B cell (primary cell): ENCODE measurements at regions not wholly inside any gene's neighbourhood (a gene's known extent, or its start where the extent isn't known, plus 50 kb on each side); places are given as distances from the start of the nearest gene placed in this dataset.

Source experiments
- ATAC-seq: fragments of 200-7000 bp; cut with Tn5 transposase; one replicate; pipeline ENCODE4 v1.10.0; 2021; ENCODE audit warnings: low read depth, mild to moderate bottlenecking, moderate number of reproducible peaks, moderate library complexity
- CTCF ChIA-PET: fragments of 350-600 bp; sonication (Branson Sonifier 250); formaldehyde crosslinking; loops from one replicate; lab custom pipeline; 2021; ENCODE audit warnings: antibody characterized with exemption, inconsistent platforms; lab: Charles Lee
- POLR2A ChIA-PET: fragments of 350-600 bp; sonication (Branson Sonifier 250); formaldehyde crosslinking; loops from one replicate; lab custom pipeline; 2021; ENCODE audit warnings: antibody characterized with exemption; lab: Charles Lee
- DNase-seq: peaks from one replicate; pipeline ENCODE4 v3.0.0; 2013
- H2AFZ ChIP-seq: 2 replicates; pipeline ENCODE4 v1.6.1; 2012; ENCODE audit warnings: mild to moderate bottlenecking, low read depth, low read length; ENCODE audit not compliant: insufficient read depth, poor library complexity, severe bottlenecking
- H3K27ac ChIP-seq, 2 donors: 1 replicate in 1 of 2; 2 replicates in 1 of 2; pipeline ENCODE4 v1.5.1; 2012 to 2013; ENCODE audit warnings: low read length in 2 of 2, mild to moderate bottlenecking in 2 of 2, moderate library complexity in 1 of 2
- H3K27me3 ChIP-seq, 4 experiments: fragments of 200-600 bp in 1 of 4; sonication (generic) in 1 of 4; replicated peaks in 1 of 4; 1 replicate in 2 of 4; 2 replicates in 2 of 4; pipeline versions ENCODE4 v1.6.1 to v1.7.0; 2013 to 2016; ENCODE audit warnings: low read length in 3 of 4, mild to moderate bottlenecking in 2 of 4, mixed read lengths in 1 of 4, moderate library complexity in 1 of 4; ENCODE audit not compliant: insufficient read depth in 4 of 4, control insufficient read depth in 3 of 4; ENCODE audit errors: control extremely low read depth in 1 of 4
- H3K36me3 ChIP-seq, 2 experiments: replicated peaks in 1 of 2; 1 replicate in 1 of 2; 2 replicates in 1 of 2; pipeline versions ENCODE4 v1.6.1 to v1.7.1; 2013; ENCODE audit warnings: low read length in 1 of 2; ENCODE audit not compliant: insufficient read depth in 2 of 2, control insufficient read depth in 1 of 2; ENCODE audit errors: control extremely low read depth in 1 of 2, extremely low read depth in 1 of 2
- H3K4me1 ChIP-seq, 2 donors: fragments of 200-600 bp in 1 of 2; sonication (generic) in 1 of 2; 1 replicate in 1 of 2; 2 replicates in 1 of 2; pipeline versions ENCODE4 v1.5.1 to v1.6.1; 2013 to 2017; ENCODE audit warnings: low read length in 2 of 2; ENCODE audit not compliant: control insufficient read depth in 2 of 2, insufficient read depth in 2 of 2
- H3K4me2 ChIP-seq: replicated peaks from 2 replicates; pipeline ENCODE3; 2012; ENCODE audit warnings: mild to moderate bottlenecking, low read depth, low read length; ENCODE audit not compliant: poor library complexity, severe bottlenecking
- H3K4me3 ChIP-seq, 5 experiments: fragments of 200-600 bp in 1 of 5; sonication (generic) in 1 of 5; 1 replicate in 3 of 5; 2 replicates in 2 of 5; pipeline versions ENCODE4 v1.5.1 to v1.7.0; 2011 to 2016; ENCODE audit warnings: low read length in 4 of 5, mild to moderate bottlenecking in 4 of 5, low read depth in 2 of 5, control low read depth in 1 of 5, moderate library complexity in 1 of 5; ENCODE audit not compliant: insufficient read depth in 1 of 5; ENCODE audit errors: control extremely low read depth in 1 of 5, extremely low read depth in 1 of 5
- H3K79me2 ChIP-seq: fragments of 200-600 bp; sonication (generic); one replicate; pipeline ENCODE4 v1.6.0; 2016; ENCODE audit warnings: low read length; ENCODE audit not compliant: control insufficient read depth, insufficient read depth
- H3K9ac ChIP-seq: fragments of 200-600 bp; sonication (generic); 2 replicates; pipeline ENCODE4 v1.6.1; 2017; ENCODE audit warnings: mild to moderate bottlenecking, low read length, moderate library complexity
- H3K9me3 ChIP-seq, 3 donors: one replicate each; pipeline versions ENCODE4 v1.6.1 to v1.7.1; 2013; ENCODE audit warnings: low read length in 2 of 3; ENCODE audit not compliant: control insufficient read depth in 2 of 3, insufficient read depth in 1 of 3; ENCODE audit errors: control extremely low read depth in 1 of 3
- H4K20me1 ChIP-seq: 2 replicates; pipeline ENCODE4 v1.6.0; 2012; ENCODE audit warnings: mild to moderate bottlenecking, low read length; ENCODE audit not compliant: insufficient read depth, control insufficient read depth, poor library complexity, severe bottlenecking
- H3K27ac Mint-ChIP-seq: one replicate; pipeline ENCODE4 v1.8.0; 2021; ENCODE audit warnings: mixed read lengths
- H3K27me3 Mint-ChIP-seq: one replicate; pipeline ENCODE4 v1.8.0; 2021; ENCODE audit warnings: mixed read lengths
- H3K4me1 Mint-ChIP-seq: one replicate; pipeline ENCODE4 v1.8.0; 2021; ENCODE audit warnings: mixed read lengths
- H3K4me3 Mint-ChIP-seq: one replicate; pipeline ENCODE4 v1.8.0; 2021; ENCODE audit warnings: mixed read lengths
- H3K9me3 Mint-ChIP-seq: one replicate; pipeline ENCODE4 v1.8.0; 2022; ENCODE audit warnings: mixed read lengths; ENCODE audit not compliant: insufficient read depth
- CTCF ChIP-seq: fragments of 200-600 bp; IDR thresholded peaks from one replicate; pipeline ENCODE4 v1.8.0; 2022; ENCODE audit warnings: antibody characterized with exemption, mild to moderate bottlenecking
- EZH2 ChIP-seq: IDR thresholded peaks from 2 replicates; pipeline ENCODE4 v1.6.1; 2012; ENCODE audit warnings: borderline replicate concordance, low read depth, mild to moderate bottlenecking, moderate library complexity, low read length; ENCODE audit not compliant: insufficient read depth, poor library complexity, severe bottlenecking
- WGBS: methylation state at CpG from one replicate; pipeline ENCODE4 v1.1.5; 2013; ENCODE audit warnings: missing lambda C conversion rate; ENCODE audit not compliant: insufficient coverage; 5-methylcytosine and 5-hydroxymethylcytosine counted together
- intact Hi-C: fragments of 100-400 bp; cut with micrococcal nuclease; formaldehyde crosslinking; loops from one replicate; pipeline ENCODE4 v1.10.0; 2022

GRCh38 chr3:87833039-87833377 is 225.8 kb downstream of the CGGBP1 start:
- Histone ChIP-seq H3K4me1 (peaks cover 0 to 4% of the 10 kb centered on the region in 2 donors), H4K20me1 (no peaks in the 10 kb centered on the region), H2AFZ (no peak overlapping the region), H3K4me2 (no peak overlapping the region), H3K27ac (no peak overlapping the region), H3K27me3 (no peaks in the 10 kb centered on the region), H3K9ac (no peak overlapping the region), H3K79me2 (no peaks in the 10 kb centered on the region), H3K4me3 (no peak overlapping the region), H3K36me3 (no peaks in the 10 kb centered on the region), H3K9me3 (peaks cover 0 to 1% (median 0%) of the 10 kb centered on the region in 3 donors)
- H3K27ac Mint-ChIP-seq = no peak overlapping the region
- no peak for TF ChIP-seq CTCF
- no peaks in the 10 kb centered on the region for H3K27me3 Mint-ChIP-seq
- ATAC-seq (no peak), DNase-seq (no peak)
- intact Hi-C loops = no loop called here
- ChIA-PET CTCF (no interaction called here), POLR2A (no interaction called here)
- H3K9me3 Mint-ChIP-seq = no peaks in the 10 kb centered on the region
- H3K4me1 Mint-ChIP-seq = peaks cover 7% of the 10 kb centered on the region
- H3K4me3 Mint-ChIP-seq = no peak overlapping the region

GRCh38 chr3:87828046-87828445 is 230.8 kb downstream of the CGGBP1 start:
- no peak overlapping the region for H3K4me3 Mint-ChIP-seq
- no peak overlapping the region for H2AFZ ChIP-seq
- H3K9ac ChIP-seq = no peak overlapping the region
- peaks cover 0 to 4% of the 10 kb centered on the region in 2 donors for H3K4me1 ChIP-seq
- intact Hi-C loops = no loop called here
- no CpG with 5 or more reads among the region's 3 CpGs for WGBS
- H3K9me3 ChIP-seq = peaks cover 0 to 1% (median 0%) of the 10 kb centered on the region in 3 donors
- H3K4me2 ChIP-seq = peak overlapping the region; percentile 22
- ATAC-seq (peak; percentile 17), DNase-seq (no peak)
- H4K20me1 ChIP-seq = no peaks in the 10 kb centered on the region
- no peaks in the 10 kb centered on the region for H3K79me2 ChIP-seq
- TF ChIP-seq EZH2 = no peak
- no peak for TF ChIP-seq CTCF
- H3K27ac Mint-ChIP-seq = no peak overlapping the region
- H3K27me3 ChIP-seq = no peaks in the 10 kb centered on the region
- no peaks in the 10 kb centered on the region for H3K9me3 Mint-ChIP-seq
- CTCF ChIA-PET = no interaction called here
- H3K4me1 Mint-ChIP-seq = peaks cover 9% of the 10 kb centered on the region
- peaks cover 3% of the 10 kb centered on the region for H3K27me3 Mint-ChIP-seq
- H3K36me3 ChIP-seq = no peaks in the 10 kb centered on the region
- no peak overlapping the region for H3K27ac ChIP-seq
- POLR2A ChIA-PET = no interaction called here
- no peak overlapping the region for H3K4me3 ChIP-seq
